ENCODE measurements at regions not wholly inside any gene's neighbourhood (a gene's known extent, or its start where the extent isn't known, plus 50 kb on each side); places are given as distances from the start of the nearest gene placed in this dataset.

DNA sequence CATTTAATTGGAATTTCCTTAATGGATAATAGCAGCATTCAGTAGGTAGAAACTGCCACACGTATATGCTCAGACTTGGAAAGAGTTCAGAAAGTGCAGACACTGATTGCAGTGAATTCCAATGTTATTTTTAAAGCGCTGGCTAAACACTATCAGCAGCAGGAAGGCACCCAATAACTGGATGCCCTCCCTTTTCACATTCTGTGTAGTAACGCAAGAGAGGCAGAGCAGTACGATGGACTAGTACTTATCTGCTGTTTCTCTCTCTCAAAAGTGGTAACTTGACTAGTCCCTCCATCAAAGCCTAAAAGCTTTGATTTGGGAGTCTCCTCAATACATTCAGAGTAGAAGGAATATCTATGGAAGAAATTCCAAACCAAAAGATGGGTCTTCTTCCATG, 791.0 kb downstream of the TMTC2 start:
- Histone ChIP-seq H3K27me3 (ENCODE audit: control insufficient read depth in 2 of 2, insufficient read depth in 2 of 2, low read length in 2 of 2) (no peaks in the 10 kb centered on the region), H3K4me2 (replicated peaks; ENCODE audit: extremely low read depth, low read length, poor library complexity, severe bottlenecking) (no peak overlapping the region), H4K20me1 (ENCODE audit: insufficient read depth, low read length) (no peaks in the 10 kb centered on the region), H3K27ac (ENCODE audit: low read depth in 1 of 2, low read length in 2 of 2) (no peak overlapping the region), H3K9me3 (replicated peaks in 1 of 2; ENCODE audit: control insufficient read depth in 1 of 2, insufficient read depth in 1 of 2, low read length in 2 of 2) (no peaks in the 10 kb centered on the region), H3K9ac (ENCODE audit: insufficient read depth, low read length, poor library complexity, severe bottlenecking) (no peak overlapping the region), H3K4me3 (replicated peaks in 1 of 3; ENCODE audit: low read depth in 2 of 3, low read length in 3 of 3) (no peak overlapping the region), H3K79me2 (ENCODE audit: insufficient read depth, low read length) (no peaks in the 10 kb centered on the region), H3K4me1 (ENCODE audit: control insufficient read depth in 1 of 2, insufficient read depth in 2 of 2, low read length in 2 of 2) (no peaks in the 10 kb centered on the region), H3K36me3 (replicated peaks in 1 of 2; ENCODE audit: control insufficient read depth in 1 of 2, insufficient read depth in 2 of 2, low read length in 2 of 2) (no peaks in the 10 kb centered on the region), H2AFZ (ENCODE audit: insufficient read depth, low read depth, low read length, poor library complexity, severe bottlenecking) (no peak overlapping the region)
- intact Hi-C loops (cut with micrococcal nuclease): no loop called here
- TF ChIP-seq, protein P1, sequence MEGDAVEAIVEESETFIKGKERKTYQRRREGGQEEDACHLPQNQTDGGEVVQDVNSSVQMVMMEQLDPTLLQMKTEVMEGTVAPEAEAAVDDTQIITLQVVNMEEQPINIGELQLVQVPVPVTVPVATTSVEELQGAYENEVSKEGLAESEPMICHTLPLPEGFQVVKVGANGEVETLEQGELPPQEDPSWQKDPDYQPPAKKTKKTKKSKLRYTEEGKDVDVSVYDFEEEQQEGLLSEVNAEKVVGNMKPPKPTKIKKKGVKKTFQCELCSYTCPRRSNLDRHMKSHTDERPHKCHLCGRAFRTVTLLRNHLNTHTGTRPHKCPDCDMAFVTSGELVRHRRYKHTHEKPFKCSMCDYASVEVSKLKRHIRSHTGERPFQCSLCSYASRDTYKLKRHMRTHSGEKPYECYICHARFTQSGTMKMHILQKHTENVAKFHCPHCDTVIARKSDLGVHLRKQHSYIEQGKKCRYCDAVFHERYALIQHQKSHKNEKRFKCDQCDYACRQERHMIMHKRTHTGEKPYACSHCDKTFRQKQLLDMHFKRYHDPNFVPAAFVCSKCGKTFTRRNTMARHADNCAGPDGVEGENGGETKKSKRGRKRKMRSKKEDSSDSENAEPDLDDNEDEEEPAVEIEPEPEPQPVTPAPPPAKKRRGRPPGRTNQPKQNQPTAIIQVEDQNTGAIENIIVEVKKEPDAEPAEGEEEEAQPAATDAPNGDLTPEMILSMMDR (IDR thresholded peaks at IDR 0.05): no peak
- Mint-ChIP-seq H3K4me1 (no peaks in the 10 kb centered on the region), H3K4me3 (no peak overlapping the region), H3K9me3 (peaks cover 0 to 4% (median 0%) of the 10 kb centered on the region in 7 donors), H3K27me3 (ENCODE audit: low read depth in 3 of 3) (peaks cover 1 to 3% (median 1%) of the 10 kb centered on the region in 3 donors), H3K27ac (no peak overlapping the region), H3K36me3 (no peaks in the 10 kb centered on the region)
- DNase-seq: no peak
- 88% methylated on average over 2 of the region's 4 CpGs for WGBS (ENCODE audit: insufficient coverage)

DNA sequence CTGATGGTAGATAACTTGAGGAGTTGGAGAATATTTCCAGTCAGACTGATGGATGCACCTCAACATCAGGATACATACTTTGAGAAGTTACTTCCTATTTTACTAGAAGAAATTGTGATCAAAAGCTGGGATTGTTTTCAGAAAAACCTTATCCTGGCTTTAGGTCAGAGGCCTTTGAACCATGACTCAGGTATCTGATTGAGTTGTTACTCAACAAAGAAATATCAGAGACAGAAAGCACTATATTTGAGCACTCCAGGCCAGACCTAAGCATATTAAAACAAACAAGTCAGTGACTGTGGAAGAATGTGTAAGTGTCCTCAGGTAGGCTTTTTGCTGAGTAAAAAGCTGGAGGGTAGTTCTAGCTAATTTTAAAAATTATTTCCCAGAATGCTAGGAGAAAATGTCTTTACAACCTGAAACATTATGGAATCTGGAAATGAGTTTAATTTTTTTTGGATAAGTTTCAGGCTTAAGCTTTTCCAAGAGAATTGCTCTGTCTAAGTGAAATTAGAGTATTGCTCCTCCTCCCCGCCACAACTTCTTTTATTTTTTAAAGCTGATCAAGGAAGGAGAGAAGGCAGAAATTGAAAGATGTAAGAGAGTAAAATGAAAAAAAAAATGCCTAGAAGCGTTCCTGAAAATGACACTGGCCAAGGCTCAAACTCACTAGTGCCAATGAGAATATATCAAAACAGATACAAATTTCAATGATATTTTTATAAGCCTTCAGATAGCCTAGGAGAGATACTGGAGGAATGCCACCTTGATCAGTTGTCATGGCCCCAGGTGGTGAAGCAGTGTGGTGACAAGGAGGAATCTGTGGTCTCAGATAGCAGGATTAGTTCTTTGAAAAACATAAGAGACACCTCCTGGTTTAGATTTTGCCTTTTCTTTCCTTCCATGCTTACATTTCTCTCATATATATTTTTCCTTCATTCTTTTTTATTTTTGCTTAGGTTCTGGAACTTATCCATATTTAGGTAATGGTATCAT, 790.3 kb downstream of the TMTC2 start:
- intact Hi-C loops (cut with micrococcal nuclease): no loop called here
- no peak overlapping the region for H3K9ac ChIP-seq (ENCODE audit: insufficient read depth, low read length, poor library complexity, severe bottlenecking)
- Mint-ChIP-seq H3K27me3 (ENCODE audit: low read depth in 3 of 3) (peaks cover 1 to 3% (median 1%) of the 10 kb centered on the region in 3 donors), H3K4me3 (no peak overlapping the region), H3K36me3 (no peaks in the 10 kb centered on the region), H3K9me3 (peaks cover 0 to 4% (median 0%) of the 10 kb centered on the region in 7 donors), H3K27ac (no peak overlapping the region), H3K4me1 (no peaks in the 10 kb centered on the region)
- H3K27me3 ChIP-seq (ENCODE audit: control insufficient read depth in 2 of 2, insufficient read depth in 2 of 2, low read length in 2 of 2): no peaks in the 10 kb centered on the region
- TF ChIP-seq, protein P1 (IDR thresholded peaks at IDR 0.05): no peak
- no peaks in the 10 kb centered on the region for H3K9me3 ChIP-seq (replicated peaks in 1 of 2; ENCODE audit: control insufficient read depth in 1 of 2, insufficient read depth in 1 of 2, low read length in 2 of 2)
- H3K4me3 ChIP-seq (replicated peaks in 1 of 3; ENCODE audit: low read depth in 2 of 3, low read length in 3 of 3): no peak overlapping the region
- no peaks in the 10 kb centered on the region for H3K36me3 ChIP-seq (replicated peaks in 1 of 2; ENCODE audit: control insufficient read depth in 1 of 2, insufficient read depth in 2 of 2, low read length in 2 of 2)
- no peak for DNase-seq
- no peaks in the 10 kb centered on the region for H3K4me1 ChIP-seq (ENCODE audit: control insufficient read depth in 1 of 2, insufficient read depth in 2 of 2, low read length in 2 of 2)
- H2AFZ ChIP-seq (ENCODE audit: insufficient read depth, low read depth, low read length, poor library complexity, severe bottlenecking): no peak overlapping the region
- no peak overlapping the region for H3K27ac ChIP-seq (ENCODE audit: low read depth in 1 of 2, low read length in 2 of 2)
- no peaks in the 10 kb centered on the region for H4K20me1 ChIP-seq (ENCODE audit: insufficient read depth, low read length)
- WGBS (ENCODE audit: insufficient coverage): no CpG with 5 or more reads among the region's 2 CpGs
- no peaks in the 10 kb centered on the region for H3K79me2 ChIP-seq (ENCODE audit: insufficient read depth, low read length)
- H3K4me2 ChIP-seq (replicated peaks; ENCODE audit: extremely low read depth, low read length, poor library complexity, severe bottlenecking): no peak overlapping the region

Data from CD14-positive monocyte (primary cell).